Activated B cell treated with CpG ODN at 0.5 μM for 24 hours (primary cell): ENCODE measurements at regions not wholly inside any gene's neighbourhood (a gene's known extent, or its start where the extent isn't known, plus 50 kb on each side); places are given as distances from the start of the nearest gene placed in this dataset.
"Not testable (repeated sequence)": the region's sequence is repeated elsewhere in the genome, so short reads cannot be mapped to it uniquely, and the experiment has no call there.

Experiments used
- ATAC-seq: fragments of 200-7000 bp; cut with Tn5 transposase; one replicate; pipeline ENCODE4 v1.10.0; 2021; ENCODE audit warnings: low read depth, mild to moderate bottlenecking, moderate library complexity
- CTCF ChIA-PET: fragments of 350-600 bp; sonication (Branson Sonifier 250); formaldehyde crosslinking; loops from one replicate; lab custom pipeline; 2021; ENCODE audit warnings: antibody characterized with exemption; lab: Charles Lee
- POLR2A ChIA-PET: fragments of 350-600 bp; sonication (Branson Sonifier 250); formaldehyde crosslinking; loops from one replicate; lab custom pipeline; 2021; ENCODE audit warnings: antibody characterized with exemption; lab: Charles Lee
- DNase-seq: peaks from one replicate; pipeline ENCODE4 v3.0.0; 2022
- H3K27ac Mint-ChIP-seq: one replicate; pipeline ENCODE4 v1.8.0; 2020; ENCODE audit warnings: mixed read lengths
- H3K27me3 Mint-ChIP-seq: one replicate; pipeline ENCODE4 v1.8.0; 2021; ENCODE audit warnings: mixed read lengths
- H3K36me3 Mint-ChIP-seq: one replicate; pipeline ENCODE4 v1.8.0; 2021; ENCODE audit warnings: low read depth, mixed read lengths
- H3K4me1 Mint-ChIP-seq: one replicate; pipeline ENCODE4 v1.8.0; 2021; ENCODE audit warnings: mixed read lengths
- H3K4me3 Mint-ChIP-seq: one replicate; pipeline ENCODE4 v1.8.0; 2020; ENCODE audit warnings: mild to moderate bottlenecking, mixed read lengths
- H3K9me3 Mint-ChIP-seq: one replicate; pipeline ENCODE4 v1.8.0; 2020; ENCODE audit warnings: mixed read lengths
- CTCF ChIP-seq: fragments of 200-600 bp; IDR thresholded peaks from one replicate; pipeline ENCODE4 v1.8.0; 2022; ENCODE audit warnings: antibody characterized with exemption, mild to moderate bottlenecking
- intact Hi-C: fragments of 100-400 bp; cut with micrococcal nuclease; formaldehyde crosslinking; loops from one replicate; pipeline ENCODE4 v1.15.1; 2024

GRCh38 chr5:57976506-57976905 is 483.4 kb downstream of the PLK2 start:
- DNase-seq (no peak), ATAC-seq (no peak)
- POLR2A ChIA-PET = no interaction called here
- no peak overlapping the region for H3K4me3 Mint-ChIP-seq
- no peak for TF ChIP-seq CTCF
- H3K27ac Mint-ChIP-seq = no peak overlapping the region
- H3K36me3 Mint-ChIP-seq = no peaks in the 10 kb centered on the region
- peaks cover 2% of the 10 kb centered on the region for H3K27me3 Mint-ChIP-seq
- CTCF ChIA-PET = no interaction called here
- H3K4me1 Mint-ChIP-seq = no peaks in the 10 kb centered on the region
- no peaks in the 10 kb centered on the region for H3K9me3 Mint-ChIP-seq
- intact Hi-C loops = no loop called here

- ATAC-seq, DNase-seq, intact Hi-C loops, H3K36me3 Mint-ChIP-seq, H3K4me1 Mint-ChIP-seq, H3K27ac Mint-ChIP-seq, CTCF ChIA-PET, H3K9me3 Mint-ChIP-seq, H3K27me3 Mint-ChIP-seq, POLR2A ChIA-PET, H3K4me3 Mint-ChIP-seq: not testable (repeated sequence)
Observed at GRCh38 chr5:57972099-57972498, 487.8 kb downstream of the PLK2 start.

- no peak for DNase-seq
- no peaks in the 10 kb centered on the region for H3K4me1 Mint-ChIP-seq
- ATAC-seq = no peak
- no peak for TF ChIP-seq CTCF
- no peaks in the 10 kb centered on the region for H3K36me3 Mint-ChIP-seq
- no peak overlapping the region for H3K27ac Mint-ChIP-seq
- H3K27me3 Mint-ChIP-seq = no peaks in the 10 kb centered on the region
- intact Hi-C loops = no loop called here
- peaks cover 12% of the 10 kb centered on the region for H3K9me3 Mint-ChIP-seq
- ChIA-PET CTCF (no interaction called here), POLR2A (no interaction called here)
- no peak overlapping the region for H3K4me3 Mint-ChIP-seq
Observed at GRCh38 chr5:57960569-57960968, 478.0 kb upstream of the ACTBL2 start.

- intact Hi-C loops = no loop called here
- no peak for TF ChIP-seq CTCF
- POLR2A ChIA-PET = no interaction called here
- no peak overlapping the region for H3K27ac Mint-ChIP-seq
- CTCF ChIA-PET = no interaction called here
- no peaks in the 10 kb centered on the region for H3K4me1 Mint-ChIP-seq
- no peak overlapping the region for H3K4me3 Mint-ChIP-seq
- no peaks in the 10 kb centered on the region for H3K9me3 Mint-ChIP-seq
- DNase-seq (no peak), ATAC-seq (no peak)
- H3K27me3 Mint-ChIP-seq = no peaks in the 10 kb centered on the region
- H3K36me3 Mint-ChIP-seq = no peaks in the 10 kb centered on the region
Observed at GRCh38 chr5:57956636-57957035, 474.0 kb upstream of the ACTBL2 start.

- TF ChIP-seq CTCF = no peak
- H3K27me3 Mint-ChIP-seq = no peaks in the 10 kb centered on the region
- DNase-seq = no peak
- no peaks in the 10 kb centered on the region for H3K4me1 Mint-ChIP-seq
- CTCF ChIA-PET = no interaction called here
- H3K9me3 Mint-ChIP-seq = no peaks in the 10 kb centered on the region
- intact Hi-C loops = no loop called here
- no peaks in the 10 kb centered on the region for H3K36me3 Mint-ChIP-seq
- POLR2A ChIA-PET = no interaction called here
- ATAC-seq = no peak
- H3K4me3 Mint-ChIP-seq = no peak overlapping the region
- H3K27ac Mint-ChIP-seq = no peak overlapping the region
Observed at GRCh38 chr5:57955511-57955910, 472.9 kb upstream of the ACTBL2 start.

- ChIA-PET POLR2A (no interaction called here), CTCF (no interaction called here)
- no peak for TF ChIP-seq CTCF
- Mint-ChIP-seq H3K4me3 (no peak overlapping the region), H3K4me1 (no peaks in the 10 kb centered on the region), H3K27ac (no peak overlapping the region), H3K27me3 (peaks cover 3% of the 10 kb centered on the region), H3K9me3 (no peaks in the 10 kb centered on the region), H3K36me3 (no peaks in the 10 kb centered on the region)
- ATAC-seq (no peak), DNase-seq (no peak)
- intact Hi-C loops = no loop called here
Observed at GRCh38 chr5:57953792-57954191, 471.2 kb upstream of the ACTBL2 start.
